Activated CD8-positive, alpha-beta memory T cell treated with anti-CD3 and anti-CD28 coated beads, Interleukin-2, amount 50 U/mL, for 24 hours (primary cell): ENCODE measurements at regions not wholly inside any gene's neighbourhood (a gene's known extent, or its start where the extent isn't known, plus 50 kb on each side); places are given as distances from the start of the nearest gene placed in this dataset.

Source experiments
- DNase-seq: peaks from one replicate; pipeline ENCODE4 v3.0.0-alpha.2; 2020; ENCODE audit errors: extremely low read depth

DNA sequence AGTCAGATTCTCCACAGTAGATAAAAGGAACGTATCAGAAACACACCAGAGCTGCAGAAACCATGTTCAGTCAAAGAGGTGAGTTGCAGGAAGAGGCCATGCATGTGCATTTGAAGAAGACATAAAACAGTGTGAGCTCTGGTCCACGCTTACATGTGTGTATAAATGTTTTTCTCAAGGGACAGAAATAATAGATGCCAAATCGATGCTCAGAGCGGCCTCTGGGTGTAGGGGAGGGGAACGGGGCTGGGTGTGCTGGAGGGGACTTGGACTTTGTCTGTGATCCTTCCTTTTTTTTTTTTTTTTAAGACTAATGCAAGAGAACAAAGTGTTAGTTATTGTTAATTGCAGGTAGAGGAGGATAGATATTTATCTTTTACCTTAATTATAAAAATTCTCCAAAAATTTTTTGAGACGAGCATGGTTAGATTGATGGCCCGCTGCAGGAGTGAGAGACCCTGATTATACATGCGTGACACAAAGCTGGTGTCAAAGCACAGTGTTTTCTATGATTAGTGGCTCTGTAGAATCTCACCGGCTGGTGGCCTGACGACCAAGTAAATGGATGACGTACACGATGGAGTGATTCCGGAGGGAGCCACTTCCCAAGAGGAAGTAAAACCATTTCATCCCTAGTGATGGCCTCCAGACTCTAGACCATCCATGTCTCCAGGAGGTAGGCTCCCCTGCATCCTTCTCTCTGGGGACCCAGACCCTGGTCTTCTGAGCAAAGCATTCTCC, 240.2 kb downstream of the ENGASE start:
- DNase-seq: no peak

DNA sequence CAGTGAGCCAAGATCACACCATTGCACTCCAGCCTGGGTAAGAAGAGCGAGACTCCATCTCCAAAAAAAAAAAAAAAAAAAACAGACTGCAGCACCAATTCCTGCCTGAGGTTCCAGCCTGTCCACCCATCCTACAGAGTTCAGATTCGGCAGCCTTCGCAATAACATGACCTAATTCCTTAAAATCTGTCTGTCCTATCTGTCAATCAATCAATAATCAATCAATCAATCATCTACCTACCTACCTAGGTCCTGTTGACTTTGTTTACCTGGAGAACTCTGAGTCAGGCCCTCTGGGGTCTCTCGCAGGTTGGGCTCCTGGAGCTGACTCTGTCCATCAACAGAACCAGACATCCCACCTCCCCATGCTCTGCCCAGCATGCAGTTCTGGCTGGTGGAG, 236.7 kb downstream of the ENGASE start:
- no peak for DNase-seq

DNA sequence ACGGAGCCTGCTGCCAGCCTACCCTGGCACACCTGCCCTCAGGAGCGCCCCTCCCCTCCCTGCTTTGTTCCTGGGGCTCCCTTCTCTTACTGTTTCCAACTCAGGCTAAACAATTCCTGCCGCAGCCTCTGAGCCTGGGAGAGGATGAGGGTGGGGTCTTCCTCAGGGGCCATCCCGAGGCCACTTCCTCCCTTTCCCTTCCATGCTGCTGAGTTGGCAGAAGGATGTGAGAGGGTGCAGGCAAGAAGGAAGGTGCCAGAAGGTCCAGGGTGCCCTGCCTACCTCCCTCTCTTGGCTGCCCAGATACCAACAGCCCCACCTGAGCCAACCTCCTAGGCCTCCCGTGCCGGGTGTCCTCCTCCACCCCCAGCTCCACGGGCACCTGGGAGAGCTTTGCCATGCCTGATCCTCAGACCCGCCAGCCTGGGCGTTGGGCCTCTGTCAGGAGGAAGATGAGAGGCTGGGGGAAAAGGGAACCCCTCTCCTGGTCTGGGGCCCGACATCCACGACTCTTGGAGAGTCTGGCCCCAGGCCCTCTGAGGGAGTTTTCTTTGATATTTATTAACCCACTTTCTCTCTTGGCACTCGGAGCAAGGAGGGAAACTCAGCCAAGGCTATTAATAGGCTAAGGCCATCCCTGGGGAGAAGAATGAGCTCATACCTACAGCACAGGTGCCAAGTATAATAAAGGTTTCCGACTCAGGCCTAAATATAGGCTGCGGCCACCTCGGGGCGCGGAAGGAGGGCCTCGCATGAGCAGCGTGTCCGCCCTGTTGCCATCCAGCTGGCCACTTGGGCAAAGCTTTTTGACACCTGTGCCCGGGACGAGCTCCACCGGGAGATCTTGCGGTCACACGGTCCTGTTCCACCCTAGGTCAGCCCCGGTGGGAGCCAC, 232.0 kb downstream of the ENGASE start:
- no peak for DNase-seq

DNA sequence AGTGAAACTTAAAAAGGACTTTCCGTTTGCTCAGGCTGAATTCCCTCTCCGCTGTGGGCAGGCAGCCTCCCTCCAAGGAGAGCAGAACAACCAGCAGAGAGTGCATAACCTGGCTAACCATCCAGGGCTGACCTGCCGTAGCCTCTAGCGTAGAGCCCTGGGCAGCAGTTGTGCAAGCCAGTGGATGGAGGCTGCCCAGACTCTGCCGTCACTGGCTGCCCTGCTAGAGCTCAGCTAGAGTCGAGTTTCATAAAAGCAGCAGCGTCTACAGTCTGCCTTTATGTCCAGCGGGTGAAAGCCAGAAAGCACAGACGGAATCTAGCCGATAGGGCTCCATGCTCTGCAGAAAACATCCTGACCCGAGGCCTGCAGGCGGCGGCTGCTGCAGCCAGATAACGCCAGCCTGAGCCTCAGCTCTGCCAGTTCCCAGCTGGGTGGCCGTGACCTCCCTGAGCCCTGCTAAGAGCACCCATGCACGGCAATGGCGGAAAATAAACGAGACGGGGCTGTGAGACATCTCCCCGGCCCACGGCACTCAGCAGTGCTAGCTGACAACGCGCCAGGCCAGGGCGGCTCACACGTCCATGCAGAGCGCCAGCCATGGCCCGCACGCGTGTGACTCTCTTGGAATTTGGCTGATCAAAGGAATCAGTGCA, 231.3 kb downstream of the ENGASE start:
- DNase-seq: no peak

DNA sequence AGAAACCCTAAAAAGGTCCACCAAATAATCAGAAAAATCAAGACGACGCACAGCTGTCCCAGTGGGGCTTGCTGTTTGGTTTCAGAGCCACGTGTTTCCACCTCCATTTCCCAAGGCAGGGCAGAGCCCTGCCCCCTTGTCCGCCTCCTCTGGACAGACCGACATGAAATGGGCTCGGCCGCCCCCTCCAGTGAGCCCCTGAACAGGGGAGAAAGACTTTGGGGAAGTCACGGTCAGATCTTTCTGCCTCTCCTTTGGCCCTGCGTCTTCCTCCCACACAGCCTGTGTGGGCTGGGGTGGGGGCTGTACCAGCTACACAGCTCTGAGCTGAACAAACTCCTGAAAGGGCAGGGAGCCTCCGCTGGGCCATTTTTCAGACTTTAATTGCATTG, 230.7 kb downstream of the ENGASE start:
- no peak for DNase-seq

DNA sequence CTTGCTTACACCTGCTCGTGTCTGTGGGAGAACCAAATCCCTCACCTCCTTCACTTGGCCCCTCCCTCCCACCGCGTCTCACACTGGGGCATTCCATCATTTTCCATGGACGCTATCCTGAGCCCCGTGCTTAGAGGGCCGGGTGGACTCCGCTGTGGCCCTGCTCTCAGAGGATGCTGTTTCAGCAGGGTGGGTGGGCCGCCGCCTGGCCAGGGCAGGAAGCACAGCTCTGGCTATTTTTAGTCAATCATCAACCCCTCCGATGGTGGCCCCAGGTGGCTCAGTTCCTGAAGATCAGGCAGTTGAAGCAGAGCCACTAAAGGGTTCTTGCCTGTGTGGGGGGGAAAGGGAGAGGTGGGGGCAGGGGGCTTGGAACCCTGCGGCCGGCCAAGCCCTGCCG, 230.3 kb downstream of the ENGASE start:
- no peak for DNase-seq

DNA sequence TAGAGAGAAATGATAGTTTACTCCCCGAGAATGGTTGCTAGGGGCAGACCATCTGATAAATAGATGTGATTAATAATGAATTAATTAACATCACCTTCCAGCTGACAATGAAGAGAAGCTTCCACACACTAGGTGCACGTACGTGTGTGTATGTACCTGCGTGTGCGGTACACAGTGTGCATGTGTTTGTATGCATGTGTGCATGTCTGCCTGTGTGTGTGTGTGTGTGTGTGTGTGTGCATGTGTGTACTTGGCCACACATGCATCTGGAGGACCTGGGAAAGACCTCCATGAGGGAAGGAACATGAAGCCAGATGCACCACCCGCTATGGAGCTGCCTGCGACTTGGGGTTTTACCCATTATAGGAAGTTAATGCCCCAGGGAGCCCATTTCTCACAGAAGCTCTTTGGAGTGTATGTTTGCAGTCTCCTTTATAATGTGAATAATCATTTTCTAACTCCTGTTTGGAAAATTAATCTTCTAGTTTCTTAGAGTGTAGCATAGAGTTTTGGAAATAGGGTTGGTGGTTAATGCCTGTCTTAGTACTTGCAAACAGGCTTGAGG, 229.1 kb downstream of the ENGASE start:
- no peak for DNase-seq

DNA sequence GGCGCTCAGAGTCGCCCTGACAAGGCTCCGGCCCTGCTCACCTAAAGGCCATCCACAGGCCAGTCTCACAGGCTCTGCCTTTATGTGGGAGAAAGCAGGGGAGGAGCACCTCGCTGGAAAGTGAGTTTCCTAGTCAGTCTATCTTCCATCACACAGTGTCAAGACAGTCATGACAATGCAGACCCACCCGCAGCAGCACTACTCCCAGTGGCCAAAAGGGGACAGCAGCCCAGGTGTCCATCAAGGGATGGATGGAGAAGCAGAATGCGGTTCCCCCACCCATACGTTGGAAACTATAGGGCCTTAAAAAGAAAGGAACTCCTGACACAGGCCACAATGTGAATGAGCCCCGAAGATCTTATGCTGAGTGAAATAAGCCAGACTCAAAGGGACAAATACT, 226.8 kb downstream of the ENGASE start:
- DNase-seq: no peak

DNA sequence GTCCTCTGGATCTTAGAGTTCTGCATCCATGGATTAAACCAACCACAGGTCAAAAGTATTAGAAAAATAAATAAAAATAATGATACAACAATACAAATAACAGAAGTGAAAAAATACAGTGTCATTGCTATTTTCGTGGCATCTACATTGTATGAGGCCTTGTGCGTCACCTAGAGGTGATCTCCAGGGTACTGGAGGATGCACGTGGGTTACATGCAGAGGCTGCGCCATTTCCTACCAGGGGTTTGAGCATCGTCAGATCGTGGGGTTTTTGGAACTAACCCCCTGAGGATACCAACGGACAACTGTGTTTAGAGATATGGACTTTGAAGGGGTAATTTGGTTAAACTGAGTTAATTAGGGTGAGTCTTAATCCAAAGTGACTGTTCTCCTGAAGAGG, 224.7 kb downstream of the ENGASE start:
- DNase-seq: no peak

DNA sequence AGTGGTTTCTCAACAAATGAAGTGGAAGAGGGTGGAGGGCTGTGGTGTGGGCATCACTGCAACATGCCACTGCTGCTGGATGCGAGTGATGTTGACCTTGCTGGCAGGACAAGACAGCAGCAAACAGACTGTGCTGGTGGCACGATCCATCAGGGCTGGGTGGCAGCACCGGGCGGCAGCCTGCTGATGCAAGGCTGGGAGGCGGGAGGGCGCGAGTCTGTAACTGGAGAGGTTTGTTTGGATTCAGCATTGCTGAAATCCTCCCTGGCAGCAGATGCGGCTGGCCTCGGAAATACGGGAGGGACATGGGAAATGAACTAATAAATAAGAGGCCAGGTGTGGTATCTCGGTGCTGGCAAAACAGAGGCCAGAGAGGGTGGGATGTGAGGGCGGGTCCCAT, 224.2 kb downstream of the ENGASE start:
- DNase-seq: no peak

DNA sequence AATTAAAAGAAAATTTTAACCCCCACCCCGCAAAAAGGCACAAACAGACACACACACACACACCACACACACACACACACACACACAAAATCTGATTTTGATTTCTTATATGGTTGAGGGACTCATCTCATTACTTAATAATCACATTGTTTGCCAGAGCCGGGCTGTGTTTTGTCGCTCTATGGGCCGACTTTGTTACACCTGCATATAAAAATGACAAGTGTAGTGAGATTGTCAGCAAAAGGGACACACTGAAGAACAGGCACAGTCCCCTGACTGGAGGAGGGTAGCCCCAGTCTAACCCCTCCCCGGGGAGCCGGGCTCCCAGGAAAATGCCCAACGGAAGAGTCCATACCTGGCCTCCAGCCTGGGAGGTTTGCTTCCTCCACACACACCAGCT, 221.6 kb downstream of the ENGASE start:
- no peak for DNase-seq

DNA sequence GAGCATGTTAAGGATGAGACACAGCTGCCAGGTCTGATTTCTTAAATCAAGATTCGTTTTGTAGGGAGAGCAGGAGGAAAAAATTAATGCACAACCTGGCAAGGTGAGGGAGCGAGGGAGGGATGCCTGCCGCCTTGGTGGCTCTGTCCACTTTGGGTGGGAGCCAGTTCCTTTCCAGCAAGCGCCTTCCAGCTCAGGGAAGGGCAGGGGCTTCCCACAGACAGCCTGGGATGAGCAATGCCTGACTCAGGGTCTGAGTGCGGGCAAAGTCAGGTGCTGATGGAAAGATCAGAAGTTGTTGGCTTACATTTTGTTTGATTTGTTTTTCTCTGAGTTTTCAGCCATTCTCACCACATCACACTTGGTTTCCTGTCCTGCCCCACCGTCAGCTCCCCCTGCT, 220.7 kb downstream of the ENGASE start:
- DNase-seq: no peak

DNA sequence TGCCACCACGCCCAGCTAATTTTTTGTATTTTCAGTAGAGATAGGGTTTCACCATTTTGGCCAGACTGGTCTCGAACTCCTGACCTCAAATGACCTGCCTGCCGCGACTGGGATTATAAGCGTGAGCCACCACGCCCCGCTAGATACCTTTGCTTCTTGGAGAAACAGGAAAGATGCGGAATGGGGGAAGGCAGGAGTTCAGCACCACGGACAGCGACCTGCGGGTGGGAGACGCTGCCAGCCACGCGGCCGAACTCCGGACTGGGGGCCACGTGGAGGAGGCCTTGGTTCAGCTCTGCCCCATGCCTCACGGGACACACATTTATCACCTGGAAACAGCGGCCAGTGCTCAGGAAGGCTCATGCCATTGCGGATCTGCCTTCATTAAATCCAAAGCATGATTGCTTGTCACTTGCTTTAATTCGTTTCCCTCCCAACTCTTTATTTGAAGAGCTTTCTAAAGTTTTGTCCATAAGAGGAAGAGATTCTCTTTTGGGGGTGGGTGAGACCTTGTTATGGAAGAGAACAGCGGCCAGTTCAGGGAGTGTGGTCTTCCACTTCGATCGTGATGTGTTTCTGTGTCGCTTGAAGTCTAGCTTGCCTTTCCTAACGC, 219.9 kb downstream of the ENGASE start:
- DNase-seq: no peak

DNA sequence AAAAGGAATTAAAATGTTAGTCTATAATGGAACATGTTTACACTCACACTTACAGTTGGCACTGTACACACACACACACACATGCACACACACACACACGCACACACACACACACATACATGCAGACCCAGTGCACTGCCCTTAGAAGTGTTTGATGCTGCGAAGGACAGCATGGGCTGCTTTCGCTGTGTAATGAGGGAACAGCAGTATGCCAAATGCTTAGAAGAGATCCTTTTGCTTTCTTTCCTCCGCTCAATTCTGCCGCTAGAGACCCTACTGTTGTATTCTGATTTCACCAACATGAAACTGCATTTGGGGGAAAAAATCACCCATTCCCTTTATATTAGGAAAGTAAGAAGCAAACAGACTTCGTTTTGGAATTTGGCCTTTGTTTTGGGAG, 217.9 kb downstream of the ENGASE start:
- no peak for DNase-seq

DNA sequence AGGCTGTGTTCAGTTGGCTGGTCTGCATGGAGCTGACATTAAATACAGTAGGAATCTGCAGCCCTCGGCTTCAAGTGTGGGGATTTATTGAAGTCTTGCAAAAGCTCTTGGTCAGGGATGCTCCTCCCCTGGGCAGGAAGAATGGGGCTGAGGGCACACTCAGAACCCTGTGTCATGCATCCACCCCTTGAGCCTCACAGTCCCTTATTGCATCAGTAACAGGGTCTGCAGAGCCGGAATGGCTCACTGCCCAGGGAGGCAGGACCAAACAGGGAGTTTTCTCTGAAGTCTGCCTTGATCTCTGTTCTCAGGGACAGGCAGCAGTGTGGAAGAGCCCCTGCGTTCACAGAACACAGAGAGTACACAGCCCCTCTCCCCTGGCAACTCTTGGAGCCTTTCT, 216.8 kb downstream of the ENGASE start:
- no peak for DNase-seq

DNA sequence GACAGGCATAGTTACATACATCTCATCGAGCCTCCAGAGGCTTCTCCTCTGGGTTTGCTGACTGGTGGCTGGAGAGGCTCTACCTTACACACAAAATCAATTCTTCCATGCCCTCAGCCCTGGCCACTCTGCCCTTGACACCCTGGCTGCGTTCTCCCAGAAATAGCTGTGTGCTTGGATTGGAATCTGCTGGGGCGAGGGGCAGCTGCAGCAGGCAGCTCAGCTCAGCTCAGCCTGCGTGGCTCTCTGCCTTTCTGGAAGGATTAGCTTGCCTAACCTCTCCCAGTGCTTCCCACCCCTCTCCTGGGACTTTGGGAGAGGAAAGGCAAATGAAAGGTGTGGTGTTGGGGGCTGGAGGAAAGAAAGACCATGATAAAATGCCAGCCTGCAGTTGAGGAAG, 216.1 kb downstream of the ENGASE start:
- DNase-seq: no peak

DNA sequence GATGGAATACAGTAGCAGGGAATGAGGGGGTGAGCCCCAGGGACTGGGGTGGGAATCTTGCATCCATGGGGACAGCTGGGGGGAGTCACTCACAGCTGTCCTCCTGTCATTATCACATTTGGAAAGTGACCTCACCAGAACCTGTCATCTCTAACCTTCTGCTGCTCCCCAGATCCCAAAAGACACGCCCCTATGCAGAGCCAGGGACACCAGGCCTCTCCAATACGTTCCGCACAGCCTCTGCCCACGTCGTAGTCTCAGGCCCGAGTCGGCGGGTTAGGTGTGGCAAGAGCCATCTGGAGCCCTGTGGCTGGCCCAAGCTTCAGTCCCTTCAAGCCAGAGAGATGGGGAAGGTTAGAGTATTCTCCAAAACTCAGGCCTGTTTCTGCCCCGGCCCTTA, 214.3 kb downstream of the ENGASE start:
- no peak for DNase-seq

DNA sequence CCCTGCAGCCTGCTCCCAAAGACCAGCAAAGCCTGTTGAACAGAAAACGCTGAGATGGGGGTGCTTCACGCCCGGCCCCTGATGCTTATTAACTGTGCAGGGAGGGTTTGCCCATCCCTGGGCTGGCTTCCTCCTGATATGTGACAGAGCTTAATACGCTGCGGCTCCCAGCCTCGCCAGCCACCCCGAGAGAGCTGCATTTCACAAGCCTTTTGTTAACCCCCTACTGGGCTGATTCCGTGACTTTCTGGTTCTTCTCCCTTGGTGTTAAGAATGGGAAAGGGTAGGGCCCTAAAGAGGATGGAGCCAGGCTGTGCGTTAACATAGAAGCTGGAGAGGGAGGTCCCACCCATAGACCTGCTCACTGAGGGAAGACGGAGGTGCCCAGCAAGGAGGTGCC, 211.8 kb downstream of the ENGASE start:
- no peak for DNase-seq

DNA sequence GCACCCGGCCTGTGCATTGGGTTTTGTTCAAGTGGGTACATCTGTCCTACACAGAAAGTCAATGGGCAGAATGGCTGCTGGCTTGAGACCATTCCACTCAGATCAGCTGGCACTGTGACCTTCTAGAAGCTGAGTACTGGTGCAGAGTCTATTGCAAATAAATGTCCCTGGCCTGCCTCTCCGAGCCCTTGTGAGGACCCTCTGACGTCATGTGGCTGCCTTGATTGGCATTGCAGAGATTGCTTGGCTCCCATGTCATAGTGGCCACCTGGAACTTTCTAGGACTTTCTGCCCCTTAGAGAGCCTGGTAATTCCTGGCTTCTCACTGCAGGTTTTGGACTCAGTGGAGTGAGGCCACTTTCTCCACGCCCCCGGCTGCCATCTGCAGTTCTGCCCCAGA, 211.3 kb downstream of the ENGASE start:
- no peak for DNase-seq

DNA sequence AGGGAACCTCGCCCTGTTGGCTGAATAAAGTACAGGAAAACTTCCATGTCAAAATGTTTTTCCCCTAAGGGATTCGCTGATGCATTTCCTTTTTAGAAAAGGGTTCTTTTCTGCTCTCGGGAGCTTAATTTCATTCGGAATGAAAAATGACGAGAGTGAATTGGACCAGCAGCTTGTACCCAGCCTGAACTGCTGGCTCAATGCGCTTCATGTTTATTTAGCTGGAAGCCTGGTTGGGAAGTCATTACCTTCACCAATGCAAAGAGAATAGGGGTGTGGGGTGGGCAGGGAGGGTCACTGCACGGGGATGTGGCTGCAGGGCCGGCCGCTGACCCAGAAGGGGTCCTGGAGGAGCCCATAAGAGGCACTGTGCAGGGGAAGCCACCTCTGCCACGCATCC, 207.7 kb downstream of the ENGASE start:
- DNase-seq: no peak

DNA sequence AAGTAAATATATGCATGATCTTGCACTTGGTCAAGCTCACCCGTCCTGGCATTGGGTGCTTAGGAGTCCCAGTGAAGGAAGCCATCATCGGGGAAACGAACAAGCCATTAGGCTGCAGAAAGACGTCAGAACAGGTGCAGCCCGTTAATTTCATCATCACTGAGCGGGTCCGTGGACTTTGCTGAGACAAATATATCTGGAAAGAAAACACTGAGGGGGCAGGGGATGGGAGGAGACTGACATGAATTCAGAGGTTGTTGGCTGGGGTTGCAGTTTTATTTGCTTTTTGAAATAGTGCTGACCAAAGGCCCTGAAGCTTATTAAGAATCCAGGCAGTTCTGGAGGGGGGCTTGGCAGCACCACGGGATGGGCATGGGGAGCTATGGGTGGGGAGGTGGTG, 207.2 kb downstream of the ENGASE start:
- DNase-seq: no peak
